GM21723 (cell line): ENCODE measurements at regions not wholly inside any gene's neighbourhood (a gene's known extent, or its start where the extent isn't known, plus 50 kb on each side); places are given as distances from the start of the nearest gene placed in this dataset.

Experiments
- ATAC-seq: cut with Tn5 transposase; IDR thresholded peaks from one replicate; pipeline ENCODE4 v1.9.1; 2021; ENCODE audit warnings: mild to moderate bottlenecking, moderate library complexity; ENCODE audit not compliant: unreplicated experiment

DNA sequence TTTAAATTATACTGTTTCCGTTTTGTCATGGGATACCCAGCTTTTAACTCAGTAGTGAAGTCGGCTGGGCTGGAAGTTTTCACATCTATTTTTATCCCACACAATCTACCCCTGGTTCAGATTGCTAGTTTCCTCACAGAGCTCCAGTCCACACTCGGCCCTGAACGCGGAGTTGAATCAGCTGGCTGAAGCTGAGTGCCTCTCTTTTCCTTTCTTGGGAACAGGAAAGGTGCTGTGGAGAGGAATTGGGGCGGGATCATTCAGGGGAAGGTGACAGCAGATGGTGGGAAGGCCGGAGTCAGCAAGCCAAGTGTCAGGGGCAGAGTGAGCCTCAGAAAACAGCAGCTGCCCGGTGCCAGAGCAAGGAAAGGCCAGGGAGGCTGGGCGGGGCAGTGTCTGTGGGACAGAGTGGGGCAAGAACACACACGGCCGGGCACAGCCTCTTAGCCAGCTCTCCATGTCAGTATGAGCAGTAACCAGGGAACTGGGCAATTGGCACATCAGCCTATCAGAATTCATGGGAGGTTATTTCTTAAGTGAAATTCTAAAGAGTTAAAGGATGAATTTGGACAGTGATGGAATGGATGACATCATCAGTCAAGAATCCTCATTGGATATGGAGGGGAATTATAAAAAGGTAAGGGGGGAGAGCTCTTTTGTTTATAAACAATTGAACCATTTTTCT, 135.7 kb upstream of the IL12A start:
- no peak for ATAC-seq

DNA sequence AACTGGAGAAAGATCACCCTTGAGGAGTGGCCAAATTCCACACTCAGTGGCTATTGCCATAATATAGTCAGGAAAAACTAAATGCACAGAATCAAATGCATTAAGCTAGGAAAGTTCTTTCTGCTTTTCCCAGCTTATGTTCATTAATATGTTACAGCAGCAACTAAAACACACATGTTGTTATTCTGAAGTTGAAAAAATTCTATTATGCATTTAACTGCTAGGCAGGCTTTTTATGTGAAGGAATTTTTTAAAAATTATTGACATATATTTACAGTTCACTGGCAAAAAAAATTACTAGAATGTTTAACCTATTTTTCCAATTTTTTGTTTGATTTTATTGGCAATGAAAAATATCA, 135.2 kb upstream of the IL12A start:
- no peak for ATAC-seq

DNA sequence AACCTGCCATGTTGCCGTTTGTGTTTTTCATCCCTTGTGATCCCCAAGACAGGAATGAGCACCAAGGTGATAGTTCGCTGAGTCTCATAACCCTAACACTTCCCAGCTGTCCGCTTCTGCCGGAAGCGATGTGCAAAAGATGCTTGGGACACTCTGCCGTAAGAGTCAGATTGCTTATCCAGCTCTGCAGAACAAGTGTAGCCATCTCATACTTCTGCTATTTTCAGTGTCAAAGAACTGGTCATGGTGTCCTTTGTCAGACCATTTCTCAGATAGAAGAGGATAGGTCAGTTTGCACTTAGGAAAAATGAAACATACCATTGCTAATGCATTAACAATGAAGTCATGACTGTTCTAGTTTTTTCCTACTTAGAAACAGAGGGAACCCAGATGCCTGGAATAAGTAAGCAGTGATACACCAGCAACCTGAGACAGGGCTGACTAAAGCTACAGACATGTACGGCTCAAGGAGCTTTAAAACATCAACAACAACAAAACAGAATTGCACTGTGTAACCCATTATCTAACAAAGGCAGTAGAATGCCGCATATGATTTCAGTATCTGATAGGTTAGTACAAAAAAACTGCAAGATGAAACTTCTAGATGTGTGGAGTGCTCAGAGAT, 134.0 kb upstream of the IL12A start:
- no peak for ATAC-seq

DNA sequence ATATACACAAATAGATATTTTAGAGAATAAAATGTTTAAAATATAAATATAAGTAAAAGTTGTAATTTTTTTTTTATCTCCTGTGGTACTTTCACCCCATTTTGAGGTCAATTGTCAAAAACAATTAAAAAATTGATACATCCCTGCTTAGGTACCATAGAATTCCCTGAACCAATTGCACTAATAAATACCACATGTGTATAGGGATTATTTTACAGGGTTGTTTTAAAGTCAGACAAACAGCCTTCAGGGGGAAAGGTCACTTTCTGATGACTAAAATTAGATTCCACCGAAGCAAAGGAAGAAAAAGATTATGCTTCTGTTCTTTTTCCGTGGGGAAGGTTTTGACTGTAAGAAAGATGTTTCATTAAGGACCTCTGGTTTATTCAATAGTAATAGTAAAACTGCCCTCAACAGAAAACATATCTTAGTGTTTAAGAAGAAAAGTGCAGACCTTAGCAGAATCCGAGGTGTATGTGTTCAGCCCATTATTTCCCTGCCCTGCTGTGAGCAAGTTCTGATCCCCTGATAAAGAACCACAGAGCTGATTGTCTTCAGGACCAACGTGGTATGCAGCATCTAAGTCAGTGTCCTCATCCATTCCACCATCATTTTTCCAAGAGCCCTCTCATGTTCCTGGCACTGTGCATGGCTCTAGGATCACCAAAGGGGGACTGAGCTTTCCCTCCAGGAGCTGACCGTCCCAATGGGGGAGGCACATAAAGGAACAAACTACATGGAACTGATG, 132.9 kb upstream of the IL12A start:
- no peak for ATAC-seq

DNA sequence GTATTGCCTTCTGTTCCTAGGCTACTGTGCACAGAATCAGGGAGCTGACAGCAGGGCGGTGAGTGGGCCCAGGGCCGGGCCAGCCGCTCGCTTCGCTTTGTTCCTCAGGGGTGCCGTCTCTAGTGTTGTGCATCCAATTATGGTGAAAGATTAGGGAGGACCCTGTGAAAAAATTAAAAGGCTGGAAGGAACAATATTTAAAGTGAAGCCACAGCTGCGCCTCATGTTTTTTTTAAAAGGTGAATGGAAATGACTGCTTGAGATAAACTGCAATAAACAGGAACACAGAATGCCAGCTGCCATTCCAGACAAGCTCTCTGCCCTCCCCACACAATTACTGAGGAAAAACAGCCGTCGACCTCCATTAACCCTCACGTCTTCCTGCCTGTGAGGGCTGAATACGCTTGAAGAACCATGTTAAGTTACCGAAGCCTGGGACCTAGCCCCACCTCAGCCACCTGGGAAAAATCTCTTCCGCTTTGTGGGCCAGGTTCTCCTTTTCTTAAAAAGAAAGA, 132.0 kb upstream of the IL12A start:
- no peak for ATAC-seq

DNA sequence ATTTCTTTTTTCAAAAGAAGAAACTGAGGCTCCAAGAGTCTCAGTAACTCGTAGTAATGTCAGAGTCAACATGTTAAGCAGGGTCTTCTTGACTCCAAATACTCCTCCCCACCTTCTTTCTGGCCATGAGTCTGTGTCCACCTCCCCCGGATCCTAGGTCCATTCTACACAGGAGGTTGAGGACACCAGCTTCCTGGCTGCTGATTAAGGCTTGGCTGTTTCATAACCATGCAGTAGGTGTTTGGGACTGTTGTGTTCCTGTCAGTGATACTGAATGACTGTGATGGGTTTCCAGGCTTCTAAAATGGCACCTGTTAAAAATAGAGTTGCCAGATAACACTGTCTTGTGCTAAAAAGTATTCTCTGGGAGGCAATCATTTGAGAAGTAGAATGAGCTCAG, 130.8 kb upstream of the IL12A start:
- ATAC-seq: no peak

DNA sequence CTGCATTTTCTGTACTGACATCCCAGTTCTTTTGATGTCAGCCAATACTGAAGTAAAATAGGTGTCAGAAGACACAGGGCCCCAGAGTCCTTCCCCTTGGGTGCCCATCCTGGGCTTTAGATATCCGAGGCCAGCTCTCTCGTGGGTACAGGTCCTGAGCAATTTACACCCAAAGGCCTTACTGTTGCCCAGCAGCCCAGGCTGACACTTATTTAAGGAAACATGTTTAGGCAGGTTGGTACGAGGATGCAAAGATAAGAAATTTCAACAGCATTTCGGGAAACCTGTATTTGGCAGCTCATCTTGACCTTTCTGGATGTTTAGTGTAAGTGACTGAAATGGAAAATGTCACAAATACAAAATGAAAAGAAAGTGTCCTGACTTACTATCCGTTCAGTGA, 130.0 kb upstream of the IL12A start:
- no peak for ATAC-seq

DNA sequence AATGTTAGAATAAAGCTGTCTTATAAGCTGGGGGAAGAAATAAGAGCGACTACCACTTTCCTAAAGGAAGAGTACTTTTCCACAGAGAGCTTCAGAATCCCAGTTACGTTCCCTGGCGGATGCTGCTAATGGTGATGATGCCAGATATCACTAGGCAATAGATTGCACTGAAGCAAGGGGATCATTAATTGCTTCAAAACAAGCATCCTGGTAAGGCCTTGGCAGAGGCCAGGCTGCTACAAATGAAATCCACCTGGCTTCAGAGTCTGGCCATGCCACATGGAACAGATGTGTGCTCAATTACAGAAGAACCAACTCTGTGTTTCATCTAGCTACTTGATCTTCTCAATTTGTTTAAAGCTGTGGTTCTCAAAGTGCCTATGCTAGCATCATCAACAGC, 129.2 kb upstream of the IL12A start:
- ATAC-seq: no peak

DNA sequence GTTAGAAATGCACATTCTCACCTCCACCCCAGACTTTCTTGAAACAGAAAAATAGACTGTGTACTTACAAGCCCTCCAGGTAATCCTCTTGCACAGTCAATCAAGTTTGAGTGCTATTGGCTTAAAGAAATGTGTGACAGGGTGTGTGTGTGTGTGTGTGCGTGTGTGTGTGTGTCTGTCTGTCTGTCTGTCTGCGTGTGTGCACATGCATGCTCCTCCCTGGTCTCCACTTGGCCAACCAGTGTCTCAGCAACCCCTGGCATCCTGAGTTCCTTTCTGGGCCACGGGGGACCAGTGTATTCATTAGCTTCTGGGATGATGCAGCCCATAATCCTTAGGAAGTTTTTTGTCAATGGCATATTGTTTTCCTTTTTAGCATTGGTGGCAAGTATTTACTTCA, 128.8 kb upstream of the IL12A start:
- no peak for ATAC-seq

DNA sequence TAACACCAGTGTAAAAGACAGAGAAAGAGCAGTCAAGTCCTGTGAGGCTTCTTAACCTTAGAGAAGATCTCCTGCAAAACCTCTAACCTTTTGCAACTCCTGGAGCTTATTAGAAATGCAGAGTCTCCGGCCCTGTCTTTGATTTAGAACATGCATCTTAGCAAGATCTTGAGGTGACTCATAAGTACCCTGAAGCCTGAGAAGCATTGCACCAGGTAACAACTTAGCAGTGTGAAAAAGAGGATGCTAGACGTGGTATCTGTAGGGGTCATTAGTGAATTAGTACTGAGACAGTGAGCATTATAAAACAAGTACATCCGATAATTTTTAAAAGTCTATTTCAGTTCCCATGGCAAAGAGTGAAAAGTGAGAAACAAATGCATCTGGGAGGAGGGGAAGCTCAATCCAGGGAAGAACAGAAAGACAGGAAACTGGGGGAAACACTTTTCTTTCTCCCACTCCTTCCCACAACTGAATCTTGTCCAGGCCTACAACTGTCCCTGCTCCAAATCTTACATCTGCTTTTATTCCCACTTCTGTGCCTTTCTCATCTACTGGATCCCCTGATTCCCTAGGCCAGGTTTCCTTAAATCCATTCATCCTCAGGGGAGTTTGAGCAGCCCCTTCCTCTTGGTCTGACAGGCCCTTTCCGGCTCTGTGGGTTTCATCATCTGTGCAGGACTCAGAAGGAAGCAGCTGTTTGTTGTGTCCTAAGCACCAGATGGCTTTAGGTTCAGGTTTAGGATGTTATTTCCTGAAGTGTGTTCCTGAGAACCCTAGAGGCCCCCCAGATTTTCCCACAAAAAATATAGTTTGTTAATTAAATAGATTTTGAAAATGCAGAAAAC, 128.1 kb upstream of the IL12A start:
- ATAC-seq: peak; percentile 39

DNA sequence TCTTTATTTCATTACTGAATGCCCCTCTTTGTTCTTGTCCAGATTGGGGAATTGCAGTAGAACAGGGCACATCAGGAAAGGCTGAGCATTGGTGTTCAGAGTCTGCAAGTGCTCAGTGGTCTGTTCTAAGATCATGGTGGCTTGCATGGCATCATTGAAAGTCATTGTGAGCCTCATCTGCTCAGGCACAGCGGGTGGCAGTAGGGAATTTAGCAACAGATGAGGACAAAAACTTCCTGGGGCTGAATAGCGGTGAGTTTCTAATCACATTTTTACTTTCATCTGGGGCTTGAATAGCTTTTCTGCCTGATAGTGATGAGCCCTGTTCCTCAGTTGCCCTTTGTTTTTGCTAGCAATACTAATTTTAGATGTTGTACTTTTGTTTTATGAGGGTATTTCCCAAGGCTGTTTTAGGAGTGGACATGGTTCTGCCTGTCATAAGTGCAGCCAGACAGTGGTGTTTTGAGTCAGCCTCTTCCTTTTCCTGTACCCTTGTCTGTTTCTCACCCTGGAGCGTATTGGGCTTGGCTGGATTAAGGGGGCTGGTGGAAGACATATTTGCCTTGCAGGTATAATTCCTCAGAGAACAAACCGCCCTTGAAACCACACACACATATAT, 127.2 kb upstream of the IL12A start:
- peak; percentile 75 for ATAC-seq

DNA sequence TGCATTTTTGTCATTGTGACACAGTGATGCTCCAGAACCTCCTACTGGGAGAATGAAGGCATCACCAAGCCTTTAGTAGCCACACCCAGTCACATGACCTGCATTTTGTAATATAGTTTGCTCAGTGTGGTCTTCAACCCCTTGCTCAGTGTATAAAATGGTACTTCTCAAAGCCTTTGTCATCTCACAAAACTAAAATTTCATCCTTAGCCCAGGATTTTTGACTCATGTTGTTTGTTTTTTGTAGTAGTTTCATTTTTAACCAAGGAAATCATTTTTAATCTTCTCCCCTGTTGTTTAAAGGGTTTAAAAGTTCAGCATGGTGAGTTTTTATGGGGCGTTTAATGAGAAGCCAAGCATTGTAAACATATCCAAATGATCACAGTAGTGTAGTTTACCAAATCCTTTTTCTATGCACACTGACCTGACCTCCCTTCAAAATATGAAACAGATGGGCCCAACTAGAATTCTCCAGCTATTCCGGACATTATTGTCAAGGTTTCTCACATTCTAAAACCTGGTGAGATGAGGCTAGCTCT, 123.5 kb upstream of the IL12A start:
- no peak for ATAC-seq

DNA sequence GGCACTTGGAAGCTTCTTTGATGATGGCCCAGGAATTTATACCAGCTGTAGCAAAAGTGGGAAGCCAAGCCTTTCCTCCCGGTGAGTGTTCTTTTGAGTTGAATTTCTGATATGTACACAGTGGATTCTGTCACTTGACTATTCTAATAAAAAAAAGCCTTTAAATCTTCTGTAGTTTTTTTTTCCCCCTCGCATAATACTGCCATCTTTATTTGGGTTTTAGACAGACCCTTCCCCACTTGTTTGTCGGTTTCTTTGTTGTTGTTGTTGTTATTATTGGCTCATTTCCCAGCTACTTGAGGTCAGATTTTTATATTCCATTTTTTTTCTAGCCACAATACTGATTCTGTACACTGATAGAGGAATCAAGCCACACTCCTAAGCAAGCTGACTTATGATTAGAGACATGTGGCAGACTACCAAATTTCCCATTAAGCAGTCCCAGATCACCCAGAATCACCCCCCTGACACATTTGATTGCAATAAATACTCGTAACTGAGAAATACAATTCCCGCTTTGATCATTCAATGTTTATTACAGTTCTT, 122.4 kb upstream of the IL12A start:
- ATAC-seq: no peak

DNA sequence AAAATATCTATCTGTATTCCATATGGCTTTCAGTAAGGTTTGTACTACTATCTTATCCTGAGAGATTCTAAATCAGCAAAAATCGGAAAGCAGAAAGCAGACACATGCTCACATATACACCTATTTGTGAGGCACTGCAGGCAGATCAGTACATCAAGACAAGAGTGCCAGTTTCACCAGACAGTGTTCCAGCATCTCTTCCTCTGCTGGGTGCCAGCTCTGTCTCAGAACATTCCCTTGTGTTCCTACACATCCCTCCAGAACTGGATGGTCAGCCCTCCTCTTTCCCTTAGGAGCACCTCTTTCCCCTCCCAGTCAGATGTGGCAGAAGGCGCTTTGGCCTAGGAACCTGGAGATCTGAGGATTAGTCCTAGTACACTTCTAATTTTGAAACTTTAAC, 121.3 kb upstream of the IL12A start:
- ATAC-seq: no peak

DNA sequence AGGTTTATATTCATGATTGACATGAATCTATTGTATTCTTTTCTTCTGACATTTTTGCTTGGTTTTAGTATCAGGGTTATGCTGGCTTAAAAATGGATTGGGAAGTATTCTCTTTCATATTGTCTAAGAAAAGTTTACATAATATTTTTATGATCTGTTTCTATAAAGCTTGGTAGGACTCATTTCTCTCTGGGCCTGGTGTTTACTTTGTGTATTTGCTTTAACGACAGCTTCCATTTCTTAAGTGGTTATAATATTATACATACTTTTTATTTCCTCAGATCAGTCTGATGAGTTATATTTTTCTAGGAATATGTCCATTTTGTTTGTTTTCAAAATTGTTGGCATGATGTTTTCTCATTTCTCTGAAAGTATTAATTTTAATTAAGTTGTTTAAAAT, 117.9 kb upstream of the IL12A start:
- ATAC-seq: no peak

DNA sequence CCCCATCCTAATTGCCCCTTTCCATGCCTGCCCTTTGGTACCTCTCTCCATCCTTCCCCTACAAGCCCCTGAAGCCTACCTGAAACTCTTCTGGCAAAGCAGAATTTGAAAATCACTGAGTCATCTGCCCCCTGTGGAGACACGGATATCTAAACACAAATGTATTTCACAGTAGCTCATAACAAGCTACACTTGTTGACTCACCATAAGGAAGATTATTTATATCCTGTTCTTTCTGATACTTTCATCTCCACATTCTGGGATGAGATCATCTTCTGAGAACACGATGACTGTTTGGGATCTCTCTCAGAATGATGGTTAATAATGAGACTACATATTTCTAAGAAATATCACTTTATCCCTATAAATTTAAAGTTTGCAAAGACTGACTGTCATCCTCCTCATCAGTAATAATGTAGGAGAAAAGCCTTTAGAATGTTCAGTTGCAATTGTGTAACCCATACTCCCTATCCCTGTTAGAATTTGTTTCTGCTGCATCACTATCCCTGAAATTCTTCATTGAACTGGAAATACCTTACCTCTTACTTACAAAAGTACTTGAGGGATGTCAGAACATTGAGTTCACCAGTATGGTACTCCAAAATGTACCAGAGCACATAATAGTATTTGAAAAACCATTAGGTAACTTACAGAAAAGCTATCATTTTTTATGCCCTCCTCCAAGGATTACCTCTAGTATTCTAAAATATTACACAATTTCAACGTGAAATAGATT, 116.1 kb upstream of the IL12A start:
- no peak for ATAC-seq

DNA sequence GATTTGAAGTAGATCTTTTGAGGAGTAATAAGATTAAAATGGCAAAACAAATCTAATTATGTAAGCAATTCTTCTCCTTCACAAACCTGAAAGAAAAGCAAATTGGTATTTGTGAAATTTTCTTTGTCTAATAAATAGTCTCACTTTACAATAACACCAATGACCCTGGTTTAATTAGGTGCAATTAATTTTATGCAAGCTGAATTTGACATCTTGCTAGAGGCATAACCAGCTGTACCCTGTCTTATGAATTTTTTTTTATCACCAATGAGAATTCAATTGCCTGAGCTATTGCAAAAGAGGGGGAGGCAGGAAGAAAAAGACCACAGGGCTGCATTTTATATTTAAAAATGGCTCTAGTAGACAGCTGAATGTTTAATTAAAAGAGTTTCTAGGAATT, 113.5 kb upstream of the IL12A start:
- ATAC-seq: no peak

DNA sequence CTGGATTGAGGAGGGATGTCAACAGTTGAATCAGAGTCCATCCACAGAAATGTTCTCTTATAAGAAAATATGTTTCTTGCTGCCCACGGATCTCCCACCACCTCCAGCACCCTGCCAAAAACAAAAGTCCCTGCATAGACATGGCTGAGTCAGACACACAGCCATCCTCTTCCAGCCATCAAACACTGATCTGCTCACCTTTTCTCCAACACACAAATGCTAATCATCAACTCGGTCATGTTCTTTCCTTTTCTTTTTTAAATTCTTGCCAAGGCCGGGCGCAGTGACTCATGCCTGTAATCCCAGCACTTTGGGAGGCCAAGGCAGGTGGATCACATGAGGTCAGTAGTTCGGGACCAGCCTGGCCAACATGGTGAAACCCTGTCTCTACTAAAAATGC, 110.7 kb upstream of the IL12A start:
- no peak for ATAC-seq

DNA sequence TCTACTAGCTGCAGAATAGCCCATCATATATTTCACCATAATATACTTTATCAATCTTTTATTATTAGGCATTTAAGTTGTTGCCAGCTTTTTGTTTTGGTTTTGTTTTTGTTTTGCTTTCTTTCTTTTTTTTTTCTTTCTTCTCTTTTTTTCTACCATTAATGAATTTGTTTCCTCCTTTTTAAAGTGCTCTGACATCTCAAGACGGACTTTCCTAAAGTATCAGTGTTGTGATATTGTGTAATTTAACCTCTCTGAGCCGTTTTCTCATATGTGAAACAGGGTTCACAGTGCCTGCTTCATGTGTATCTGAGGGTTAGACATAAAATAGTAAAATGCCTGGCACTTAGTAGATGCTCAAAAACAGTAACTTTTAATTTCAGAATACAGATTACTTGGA, 109.5 kb upstream of the IL12A start:
- ATAC-seq: no peak

DNA sequence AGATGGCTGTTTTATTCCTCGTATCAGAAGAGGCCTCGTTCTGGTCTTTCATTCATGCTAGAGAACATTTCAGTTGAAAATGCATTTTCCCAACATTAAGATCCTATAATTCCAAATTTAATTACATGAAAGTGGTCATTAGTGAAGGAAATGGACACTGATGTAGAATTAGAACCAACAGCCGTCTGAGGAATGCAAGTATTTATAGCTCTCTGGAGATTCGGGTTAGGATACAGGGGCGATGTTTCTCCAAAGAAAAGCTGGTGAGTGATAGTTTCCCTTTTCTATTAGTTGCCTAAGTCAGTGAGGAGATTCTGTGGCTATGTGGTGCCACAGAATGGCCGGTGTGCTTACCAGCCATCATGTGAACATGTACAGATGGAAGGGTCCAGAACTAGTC, 109.0 kb upstream of the IL12A start:
- no peak for ATAC-seq
